ENCODE measurements at regions not wholly inside any gene's neighbourhood (a gene's known extent, or its start where the extent isn't known, plus 50 kb on each side); places are given as distances from the start of the nearest gene placed in this dataset.
"Not testable (repeated sequence)": the region's sequence is repeated elsewhere in the genome, so short reads cannot be mapped to it uniquely, and the experiment has no call there.

DNA sequence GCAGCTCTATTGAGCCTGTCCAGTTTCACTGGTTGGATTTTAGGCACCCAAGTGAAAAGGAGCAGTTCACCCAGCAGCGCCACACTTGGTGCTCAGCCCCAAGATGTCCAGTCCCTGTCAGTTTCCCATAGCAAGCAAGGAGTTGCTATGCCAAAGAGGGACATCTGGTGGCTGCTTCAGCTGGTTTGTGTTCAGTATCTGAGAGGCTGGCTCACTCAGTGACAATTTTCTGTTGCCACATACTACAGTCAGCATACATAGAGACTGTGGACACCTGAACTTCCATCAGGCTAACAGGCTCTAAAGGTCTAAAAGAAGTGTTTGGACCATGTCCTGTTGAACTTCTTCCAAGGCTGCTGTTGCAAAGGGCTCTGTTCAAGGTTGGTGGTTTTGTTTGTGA, 453.9 kb downstream of the RPIA start:
- TF ChIP-seq, protein P1, sequence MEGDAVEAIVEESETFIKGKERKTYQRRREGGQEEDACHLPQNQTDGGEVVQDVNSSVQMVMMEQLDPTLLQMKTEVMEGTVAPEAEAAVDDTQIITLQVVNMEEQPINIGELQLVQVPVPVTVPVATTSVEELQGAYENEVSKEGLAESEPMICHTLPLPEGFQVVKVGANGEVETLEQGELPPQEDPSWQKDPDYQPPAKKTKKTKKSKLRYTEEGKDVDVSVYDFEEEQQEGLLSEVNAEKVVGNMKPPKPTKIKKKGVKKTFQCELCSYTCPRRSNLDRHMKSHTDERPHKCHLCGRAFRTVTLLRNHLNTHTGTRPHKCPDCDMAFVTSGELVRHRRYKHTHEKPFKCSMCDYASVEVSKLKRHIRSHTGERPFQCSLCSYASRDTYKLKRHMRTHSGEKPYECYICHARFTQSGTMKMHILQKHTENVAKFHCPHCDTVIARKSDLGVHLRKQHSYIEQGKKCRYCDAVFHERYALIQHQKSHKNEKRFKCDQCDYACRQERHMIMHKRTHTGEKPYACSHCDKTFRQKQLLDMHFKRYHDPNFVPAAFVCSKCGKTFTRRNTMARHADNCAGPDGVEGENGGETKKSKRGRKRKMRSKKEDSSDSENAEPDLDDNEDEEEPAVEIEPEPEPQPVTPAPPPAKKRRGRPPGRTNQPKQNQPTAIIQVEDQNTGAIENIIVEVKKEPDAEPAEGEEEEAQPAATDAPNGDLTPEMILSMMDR (IDR thresholded peaks at IDR 0.05), result not testable (repeated sequence)
- TF ChIP-seq POLR2A, POLR2AphosphoS5 (IDR thresholded peaks at IDR 0.05): not testable (repeated sequence)
